HG03469 (cell line): ENCODE measurements at regions not wholly inside any gene's neighbourhood (a gene's known extent, or its start where the extent isn't known, plus 50 kb on each side); places are given as distances from the start of the nearest gene placed in this dataset.

Experiments
- ATAC-seq: cut with Tn5 transposase; IDR thresholded peaks from one replicate; pipeline ENCODE4 v1.9.1; 2021; ENCODE audit warnings: mild to moderate bottlenecking, moderate library complexity, moderate number of reproducible peaks; ENCODE audit not compliant: unreplicated experiment

DNA sequence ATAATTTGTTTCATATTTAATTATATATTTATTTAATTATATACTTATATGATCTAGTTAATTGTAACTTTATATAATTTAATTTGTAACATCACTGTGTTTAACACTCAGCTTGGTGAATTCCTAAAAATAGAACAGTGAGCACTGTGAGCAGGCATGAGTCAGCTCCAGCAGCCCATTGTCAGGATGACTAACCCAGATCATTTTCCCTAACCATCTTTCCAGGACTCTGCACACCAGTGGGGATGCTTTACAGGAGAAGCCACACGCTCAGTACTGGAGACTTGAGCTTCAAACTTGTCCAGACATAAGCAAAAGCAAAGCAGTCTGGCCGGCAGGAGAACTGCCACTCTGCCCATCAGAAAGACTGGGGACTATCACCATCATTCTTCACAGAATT, 446.2 kb upstream of the TRPC7 start:
- no peak for ATAC-seq

DNA sequence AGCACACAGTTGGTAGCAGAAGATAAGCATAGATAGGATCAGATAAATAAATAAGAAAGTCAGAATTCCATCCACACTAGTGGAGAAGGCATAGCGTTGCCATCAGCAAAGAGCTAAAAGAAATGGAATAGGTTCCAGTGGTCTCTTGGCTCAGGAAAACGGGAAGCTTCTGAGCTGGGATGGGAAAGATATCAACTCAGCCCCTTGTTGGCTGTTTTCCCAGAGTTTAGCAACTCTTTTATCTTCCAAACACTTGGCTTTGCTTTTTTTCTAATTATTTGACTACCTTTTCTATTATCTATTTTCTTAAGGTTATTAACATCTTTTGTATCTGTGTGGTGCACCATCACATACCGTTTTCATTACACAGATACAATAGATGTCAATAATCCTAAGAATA, 445.7 kb upstream of the TRPC7 start:
- no peak for ATAC-seq

DNA sequence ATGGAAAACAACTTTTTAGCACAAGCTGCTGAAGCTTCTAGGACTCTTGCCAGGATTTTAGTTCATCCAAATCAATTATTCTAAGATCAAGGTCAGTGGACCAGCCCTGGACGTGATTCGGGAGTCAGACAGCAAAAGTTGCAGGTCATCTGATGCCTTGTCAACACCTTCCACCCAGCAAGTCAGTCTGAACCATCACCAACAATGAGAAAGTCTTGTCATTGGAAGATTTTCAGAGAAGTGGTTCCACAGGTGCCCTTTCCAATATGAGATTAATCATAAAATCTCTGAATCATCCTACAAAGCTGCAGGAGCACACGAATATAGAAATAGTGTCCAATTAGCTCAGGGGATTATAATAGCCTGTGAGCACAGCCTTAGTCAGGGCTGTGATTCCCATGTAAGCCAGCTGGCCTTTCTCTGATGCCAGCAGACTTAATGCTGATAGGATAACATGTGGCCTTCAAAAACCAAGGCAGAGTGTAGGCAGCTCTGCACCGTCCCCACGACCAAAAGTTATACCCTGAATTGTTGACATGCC, 445.0 kb upstream of the TRPC7 start:
- ATAC-seq = no peak

DNA sequence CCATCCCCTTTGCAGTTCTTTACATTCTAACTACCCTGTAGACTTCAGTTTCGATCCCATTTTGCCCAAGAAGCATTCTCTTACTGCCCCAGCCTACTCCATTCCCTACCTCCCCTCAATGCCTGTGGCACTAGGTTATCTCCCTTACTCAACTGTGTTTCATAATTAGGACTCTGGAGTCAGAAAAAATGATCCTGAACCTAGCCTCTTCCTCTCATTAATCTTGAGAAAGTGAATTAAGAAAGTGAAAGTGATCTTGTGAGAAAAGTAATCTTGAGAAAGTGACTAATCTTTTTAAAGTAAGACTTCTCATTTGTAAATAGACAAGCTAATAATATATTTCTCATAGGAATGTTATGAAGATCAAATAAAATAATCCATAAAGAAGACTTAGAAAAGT, 444.0 kb upstream of the TRPC7 start:
- no peak for ATAC-seq

DNA sequence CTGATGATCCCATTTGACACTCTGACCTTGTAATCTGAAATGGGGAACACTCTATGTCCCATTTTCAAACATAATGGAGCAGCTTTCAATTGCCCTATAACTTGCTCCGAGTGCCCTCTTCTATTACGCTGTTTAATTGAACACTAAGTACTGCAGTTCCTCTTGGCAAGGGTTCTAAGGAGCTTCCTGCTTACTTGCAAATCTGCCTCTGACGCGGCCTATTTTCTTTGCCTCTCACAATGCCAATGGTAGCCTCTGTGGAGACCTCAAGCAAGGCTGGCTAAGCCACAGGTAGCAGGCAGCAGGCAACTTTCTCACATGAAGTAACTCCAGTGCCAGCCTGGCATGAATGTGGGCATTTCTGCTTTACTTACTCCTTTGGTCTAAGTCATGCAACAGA, 443.4 kb upstream of the TRPC7 start:
- no peak for ATAC-seq

DNA sequence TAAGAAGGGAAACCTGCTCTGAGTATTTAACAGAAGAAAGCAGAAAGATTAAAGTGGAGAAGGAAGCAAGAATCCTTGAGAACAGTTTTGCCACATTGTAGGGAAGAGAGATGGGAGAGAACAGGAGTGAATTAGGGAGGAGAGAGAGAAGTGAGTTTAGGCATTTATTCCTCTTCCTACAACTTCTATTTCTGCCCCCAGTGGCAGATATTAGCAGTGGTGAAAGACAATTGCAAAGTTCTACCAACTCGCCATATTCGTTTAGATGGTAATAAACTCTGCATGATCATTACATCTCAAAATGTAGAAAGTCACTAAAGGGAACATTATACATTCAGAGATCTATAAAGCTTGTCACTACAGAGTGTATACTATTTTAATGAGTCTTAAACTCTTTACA, 440.1 kb upstream of the TRPC7 start:
- ATAC-seq = no peak

DNA sequence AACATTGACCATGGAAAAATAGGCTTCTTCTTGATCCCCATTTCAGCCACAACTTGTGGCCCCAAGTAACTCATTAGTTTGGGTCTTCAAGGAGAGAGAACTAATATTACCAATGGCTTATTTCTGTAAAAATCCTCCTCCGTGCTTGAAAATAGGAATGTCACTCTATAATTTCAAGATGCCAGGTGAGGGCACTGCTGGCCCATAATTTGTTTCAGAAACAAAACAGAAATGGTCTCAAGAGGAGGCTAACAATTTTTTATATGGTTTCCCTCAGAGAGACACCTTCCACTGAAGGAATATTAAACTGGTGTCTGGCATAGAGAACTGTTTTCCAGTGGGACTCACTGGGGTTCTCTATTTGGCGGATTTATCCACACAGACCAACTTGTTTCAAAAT, 437.0 kb upstream of the TRPC7 start:
- no peak for ATAC-seq

DNA sequence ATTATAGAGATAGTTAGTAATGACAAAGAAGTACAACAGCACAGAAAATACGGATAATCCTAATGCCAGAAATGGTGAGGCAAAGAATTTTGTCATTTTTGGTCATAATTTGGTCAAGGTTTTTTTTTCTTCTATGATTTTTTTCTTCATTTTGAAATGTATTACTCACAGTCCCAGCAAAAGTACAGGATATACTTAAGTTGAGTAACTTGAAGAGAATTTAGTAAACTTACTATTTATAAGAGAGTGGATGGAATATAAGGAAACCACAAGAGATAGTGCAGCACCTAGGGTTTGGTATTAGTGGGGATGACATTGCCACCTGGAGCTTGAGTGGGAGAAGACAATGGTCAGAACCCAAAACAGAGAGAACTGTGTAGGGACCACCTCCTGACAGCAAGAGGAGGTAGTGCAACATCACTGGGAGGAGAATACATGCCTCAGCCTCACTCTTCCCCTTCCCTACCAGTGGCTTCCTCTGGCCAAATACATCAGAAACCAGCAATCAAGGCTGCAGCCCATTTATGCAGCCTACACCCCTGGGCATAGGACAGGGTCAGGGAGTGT, 434.5 kb upstream of the TRPC7 start:
- no peak for ATAC-seq

DNA sequence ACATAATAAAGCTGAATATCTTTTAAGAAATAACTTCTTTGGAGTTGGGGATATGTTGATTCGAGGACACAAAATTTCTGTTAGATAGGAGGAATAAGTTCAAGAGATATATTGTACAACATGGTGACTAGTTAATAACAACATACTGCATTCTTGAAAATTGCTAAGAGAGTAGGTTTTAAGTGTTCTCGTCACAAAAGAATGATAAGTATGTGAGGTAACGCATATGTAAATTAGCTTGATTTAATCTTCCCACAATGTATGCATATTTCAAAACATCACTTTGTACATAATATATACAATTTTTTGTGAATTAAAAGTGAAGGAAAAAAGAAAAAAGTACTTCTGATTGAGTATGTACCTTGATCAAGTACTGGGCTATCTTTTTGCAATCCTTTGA, 428.0 kb upstream of the TRPC7 start:
- no peak for ATAC-seq

DNA sequence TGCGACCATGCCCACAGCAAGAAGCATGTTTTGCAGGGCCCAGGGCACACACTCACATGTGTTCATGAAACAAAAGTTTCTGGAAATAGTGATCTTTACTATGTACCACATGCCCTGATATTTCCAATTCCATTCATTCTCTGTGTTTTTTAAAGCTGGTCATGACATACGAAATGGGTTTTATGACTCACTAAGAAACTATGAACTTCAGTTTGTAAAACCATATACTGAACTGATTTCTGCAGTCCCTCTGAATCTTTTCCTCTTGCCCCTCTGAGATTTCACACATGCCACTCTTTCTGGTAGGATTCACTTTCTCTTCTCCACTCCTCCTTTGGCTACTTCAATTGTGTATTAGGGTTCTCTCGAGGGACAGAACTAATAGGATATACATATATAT, 416.1 kb upstream of the TRPC7 start:
- no peak for ATAC-seq

DNA sequence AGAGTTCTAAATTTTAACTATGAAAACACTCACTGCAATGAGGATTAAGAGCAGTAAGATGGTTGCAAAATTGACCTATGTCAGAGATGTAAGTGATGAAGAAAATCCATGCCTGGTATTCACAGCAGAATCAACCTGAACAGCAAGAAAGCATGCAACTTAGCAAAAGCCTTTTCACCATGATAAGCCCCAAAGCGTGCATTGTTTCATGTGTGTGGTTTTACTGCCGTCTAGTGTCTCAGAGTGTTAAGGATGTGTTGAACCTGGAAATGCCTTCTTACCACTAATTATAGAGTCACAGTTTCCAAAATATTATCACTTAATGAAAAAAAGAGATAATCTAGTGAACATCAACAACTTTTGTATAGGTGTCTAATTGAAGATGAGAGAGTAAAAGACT, 415.2 kb upstream of the TRPC7 start:
- no peak for ATAC-seq

DNA sequence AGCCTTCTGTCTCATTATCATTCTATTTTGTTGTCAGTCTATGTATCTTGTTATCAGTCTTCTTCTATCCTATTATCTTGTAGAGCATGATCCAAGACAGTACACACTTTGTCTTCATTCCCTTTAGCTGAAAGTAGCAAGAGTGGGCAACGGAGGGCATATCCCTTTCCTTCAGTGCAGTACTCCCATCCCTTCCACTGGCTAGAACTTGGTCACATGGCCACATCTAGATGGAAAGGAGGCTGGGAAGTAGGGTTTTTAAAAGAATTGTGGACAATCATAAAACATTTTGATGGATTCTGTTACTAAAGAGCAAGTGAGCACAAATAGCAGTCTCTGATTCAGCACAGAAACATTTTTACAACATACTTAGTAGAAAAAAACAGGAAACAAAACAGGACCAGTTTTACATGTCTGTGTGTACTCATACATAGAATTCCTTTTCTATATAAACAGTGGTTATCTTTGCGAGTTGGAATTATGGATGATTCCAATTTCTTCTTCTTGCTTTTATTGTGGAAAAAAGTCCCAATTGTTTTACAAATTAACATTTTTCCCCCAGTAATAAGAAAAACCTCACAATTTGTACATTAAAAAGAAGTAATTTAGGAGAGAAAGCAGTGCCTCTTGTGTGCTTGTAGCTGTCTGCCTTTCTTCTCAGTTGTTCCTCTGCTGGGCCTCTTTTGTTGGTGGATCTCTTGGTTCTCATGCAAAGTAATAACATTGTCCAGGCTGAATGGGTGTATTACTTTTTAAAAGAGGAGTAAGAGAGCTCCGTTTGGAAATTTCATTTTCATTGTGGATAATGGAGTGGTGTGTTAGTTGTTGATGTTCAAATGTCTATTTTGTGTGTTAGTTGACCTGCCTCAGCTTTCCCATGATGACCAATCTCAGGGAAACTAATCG, 410.9 kb upstream of the TRPC7 start:
- ATAC-seq = no peak

DNA sequence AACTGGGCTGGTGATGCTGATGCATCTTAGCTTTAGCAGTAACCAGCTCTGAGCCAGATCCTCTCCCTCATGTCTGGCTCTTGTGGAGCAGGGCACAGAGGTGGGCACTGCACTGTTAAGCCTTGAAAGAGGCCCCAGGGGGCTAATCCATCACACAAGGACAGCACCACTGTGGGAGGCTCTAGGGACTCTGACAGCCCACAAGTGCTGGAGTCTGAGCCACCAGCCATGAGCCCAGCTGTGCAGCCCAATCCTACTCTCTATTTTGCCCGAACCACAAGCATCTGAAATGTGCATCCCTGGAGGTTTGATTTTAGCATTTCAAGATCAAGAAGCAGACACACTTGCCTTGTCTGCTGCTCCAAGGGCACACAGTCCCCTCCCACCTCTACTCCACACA, 407.1 kb upstream of the TRPC7 start:
- ATAC-seq = no peak

DNA sequence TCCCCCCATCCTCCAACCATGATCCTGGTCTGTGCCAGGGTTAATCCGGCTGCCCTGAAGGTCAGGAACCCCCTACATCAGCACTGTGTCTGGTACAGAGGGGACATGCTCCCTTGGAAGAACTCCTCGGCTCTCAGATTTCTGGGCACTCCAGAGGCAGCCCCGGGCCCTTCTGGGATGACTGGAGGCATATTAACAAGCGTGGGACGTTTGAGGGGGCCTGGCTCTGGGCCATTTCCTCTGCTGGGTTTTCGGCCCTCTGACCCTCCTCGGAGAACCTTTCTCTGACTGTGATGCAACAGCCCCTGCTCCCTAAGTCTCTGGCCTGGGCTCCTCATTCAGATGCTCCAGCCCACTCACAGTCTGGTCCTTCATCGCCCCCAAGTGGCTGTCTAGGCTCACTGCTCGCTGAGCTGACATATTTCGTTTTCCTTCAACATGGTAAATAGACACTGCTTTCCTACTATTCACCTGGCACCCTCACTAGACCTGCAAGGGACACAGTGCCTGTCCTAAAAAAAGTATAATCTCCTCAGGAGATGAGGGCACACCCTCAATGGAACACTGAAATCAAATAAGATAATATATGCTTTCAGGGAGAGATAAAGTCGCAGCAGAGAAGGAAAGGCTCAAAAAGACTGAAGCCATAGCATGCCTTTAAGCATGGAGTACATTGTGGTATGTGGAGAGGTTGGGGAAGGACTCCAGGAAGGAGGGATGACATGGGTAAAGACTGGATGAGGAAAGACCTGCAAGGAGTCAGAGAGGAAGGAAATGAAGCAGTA, 404.7 kb upstream of the TRPC7 start:
- ATAC-seq = peak; percentile 63

DNA sequence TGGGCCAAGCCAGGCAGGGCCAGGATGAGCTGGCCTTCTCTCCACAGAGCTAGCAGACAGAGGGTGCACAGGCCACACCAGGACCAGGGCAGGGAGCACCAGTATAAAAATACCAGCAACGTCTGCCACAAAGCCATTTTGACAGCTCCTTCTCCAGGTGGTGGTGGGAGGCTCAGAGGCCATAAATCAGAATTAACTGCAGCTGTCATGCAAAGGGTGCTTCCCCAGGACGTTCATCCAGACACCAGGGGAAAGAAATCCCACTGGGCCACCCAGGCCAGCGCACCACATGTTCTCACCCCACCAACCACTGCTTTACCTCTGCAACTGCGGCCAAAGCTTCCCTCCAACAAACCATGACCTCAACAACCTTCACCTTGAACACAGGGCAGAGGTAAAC, 403.7 kb upstream of the TRPC7 start:
- no peak for ATAC-seq

DNA sequence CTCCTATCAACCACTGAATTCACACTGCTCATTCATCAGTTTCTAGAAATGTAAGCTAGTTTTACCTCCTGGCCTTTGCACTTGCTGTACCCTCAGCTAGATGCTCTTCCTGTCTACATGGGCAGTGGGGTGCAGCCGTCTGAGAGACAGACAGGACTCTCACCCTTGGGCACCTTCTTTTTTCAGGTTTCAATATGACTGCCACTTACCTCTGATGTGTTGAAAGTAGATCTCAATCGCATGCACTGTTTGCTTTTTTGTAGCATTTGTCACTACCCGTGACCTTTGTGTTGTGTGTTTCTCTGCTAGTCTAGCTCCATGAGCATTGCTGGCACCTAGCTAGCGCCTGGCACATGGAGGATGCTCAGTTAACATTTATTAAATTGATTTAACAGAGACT, 403.1 kb upstream of the TRPC7 start:
- ATAC-seq = peak; percentile 51

DNA sequence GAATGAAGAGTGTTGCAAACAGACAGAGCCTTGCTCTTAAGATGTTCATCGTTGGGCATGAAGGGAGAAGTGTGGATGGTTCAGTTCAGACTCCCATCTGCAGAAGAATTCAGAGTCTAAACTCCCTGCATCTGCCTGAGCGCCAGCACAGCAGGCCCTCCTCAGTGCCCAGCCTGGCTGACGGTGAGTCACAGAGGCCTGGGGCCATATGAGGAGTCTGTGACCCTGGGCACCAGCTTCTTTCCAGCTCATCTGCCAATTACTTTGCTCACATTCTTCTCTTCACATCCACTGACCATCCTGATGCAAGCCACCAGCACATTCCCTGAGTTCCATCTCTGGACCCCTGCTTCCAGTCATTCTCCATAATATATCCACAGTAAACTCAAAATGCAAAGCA, 401.1 kb upstream of the TRPC7 start:
- ATAC-seq = no peak

DNA sequence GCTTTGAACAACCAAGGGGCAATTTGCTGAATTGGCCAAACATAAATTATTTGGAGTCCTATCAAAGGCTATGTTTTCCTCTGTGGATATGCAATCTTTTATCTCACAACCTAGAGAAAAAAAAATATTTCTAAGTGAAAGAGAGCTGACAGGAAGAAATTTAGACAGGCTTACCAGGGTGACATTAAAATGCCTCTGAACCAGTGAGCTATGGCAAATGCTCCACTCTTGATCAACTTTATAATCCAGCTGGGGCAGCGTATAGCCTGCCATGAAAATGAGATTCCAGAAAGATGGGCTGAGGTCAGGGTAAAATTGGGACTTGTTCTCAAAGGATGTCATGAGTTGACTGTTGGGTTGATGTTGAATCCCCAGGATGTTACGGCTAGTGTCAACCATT, 399.3 kb upstream of the TRPC7 start:
- ATAC-seq = no peak

DNA sequence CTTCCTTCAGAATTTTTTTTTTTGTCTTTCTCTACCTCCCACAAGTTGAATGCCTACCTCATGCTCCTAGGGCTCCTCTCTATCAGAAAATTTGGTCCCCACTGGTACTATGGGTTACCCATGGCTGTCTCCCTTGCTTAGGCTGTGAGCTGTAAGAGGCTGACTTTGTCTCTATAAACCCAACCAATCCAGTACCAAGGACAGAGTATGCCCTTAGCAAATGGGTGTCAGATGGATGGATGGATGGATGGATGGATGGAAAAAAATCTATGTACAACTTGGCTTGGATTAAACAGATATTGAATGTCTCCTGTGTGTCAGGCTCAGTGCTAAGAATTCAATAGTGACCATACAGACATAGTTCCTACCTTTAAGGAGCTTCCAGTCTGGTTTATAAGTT, 398.2 kb upstream of the TRPC7 start:
- ATAC-seq = no peak

DNA sequence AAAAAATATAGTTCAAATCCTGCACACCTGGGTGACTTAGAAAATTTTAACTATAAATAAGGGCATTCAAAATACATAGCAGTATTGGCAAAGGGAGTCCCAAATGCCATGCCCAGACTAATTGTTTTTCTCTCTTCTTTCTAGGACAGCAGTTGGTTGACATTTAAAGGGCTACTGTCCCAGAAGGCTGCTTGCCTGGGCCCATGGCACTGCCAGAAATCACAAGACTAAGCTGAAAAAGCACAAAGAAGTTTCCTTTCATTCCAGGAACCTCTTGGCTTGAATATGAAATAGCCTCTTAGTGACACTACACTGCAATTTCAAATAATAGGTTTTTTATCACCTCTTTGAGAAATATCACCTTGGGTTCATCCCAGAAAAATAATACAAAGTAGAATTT, 388.9 kb upstream of the TRPC7 start:
- ATAC-seq = no peak

DNA sequence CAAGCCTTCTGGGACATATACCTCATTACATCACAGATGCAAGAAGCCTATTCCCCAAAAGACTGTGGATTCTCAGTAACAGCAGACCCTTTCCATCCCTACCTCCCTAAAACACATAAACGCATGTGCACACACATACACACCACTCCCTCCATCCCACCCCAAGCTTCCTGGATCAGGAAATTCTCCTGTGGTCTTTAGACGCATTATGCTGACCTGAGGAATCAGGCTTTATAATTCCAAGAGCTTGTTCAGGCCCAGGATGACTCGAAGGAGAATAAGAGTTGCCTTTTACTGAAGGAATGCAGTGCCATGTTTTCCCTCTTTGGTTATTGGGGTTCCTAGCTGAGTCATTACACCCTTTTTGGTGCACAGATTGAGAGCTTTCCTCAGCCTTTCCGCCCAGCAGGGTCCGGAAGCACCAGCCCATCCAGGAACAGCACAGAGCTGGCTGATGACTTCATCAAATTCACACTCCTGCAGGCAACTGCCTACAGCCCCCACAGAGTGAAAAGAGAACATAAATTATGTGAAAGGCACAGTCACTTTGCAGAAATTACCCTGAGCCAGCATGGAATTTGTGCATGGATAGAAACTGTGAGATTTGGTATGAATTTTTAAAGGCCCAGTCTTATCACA, 385.0 kb upstream of the TRPC7 start:
- no peak for ATAC-seq
